GM21528 (cell line): ENCODE measurements at regions not wholly inside any gene's neighbourhood (a gene's known extent, or its start where the extent isn't known, plus 50 kb on each side); places are given as distances from the start of the nearest gene placed in this dataset.
"Not testable (repeated sequence)": the region's sequence is repeated elsewhere in the genome, so short reads cannot be mapped to it uniquely, and the experiment has no call there.

Experiments
- ATAC-seq: cut with Tn5 transposase; IDR thresholded peaks from one replicate; pipeline ENCODE4 v1.9.1; 2021; ENCODE audit warnings: mild to moderate bottlenecking, moderate library complexity; ENCODE audit not compliant: unreplicated experiment, low FRiP score

GRCh38 chr3:110704332-110704731 is 367.3 kb upstream of the NECTIN3 start:
- ATAC-seq, result not testable (repeated sequence)

GRCh38 chr3:110708156-110708555 is 363.5 kb upstream of the NECTIN3 start:
- no peak for ATAC-seq

GRCh38 chr3:110710156-110710555 is 361.5 kb upstream of the NECTIN3 start:
- ATAC-seq, result no peak

GRCh38 chr3:110710603-110711002 is 361.0 kb upstream of the NECTIN3 start:
- no peak for ATAC-seq

GRCh38 chr3:110711130-110711832 is 360.3 kb upstream of the NECTIN3 start:
- ATAC-seq, result no peak

GRCh38 chr3:110711851-110712516 is 359.6 kb upstream of the NECTIN3 start:
- ATAC-seq, result no peak

GRCh38 chr3:110727056-110727455 is 344.6 kb upstream of the NECTIN3 start:
- no peak for ATAC-seq

DNA sequence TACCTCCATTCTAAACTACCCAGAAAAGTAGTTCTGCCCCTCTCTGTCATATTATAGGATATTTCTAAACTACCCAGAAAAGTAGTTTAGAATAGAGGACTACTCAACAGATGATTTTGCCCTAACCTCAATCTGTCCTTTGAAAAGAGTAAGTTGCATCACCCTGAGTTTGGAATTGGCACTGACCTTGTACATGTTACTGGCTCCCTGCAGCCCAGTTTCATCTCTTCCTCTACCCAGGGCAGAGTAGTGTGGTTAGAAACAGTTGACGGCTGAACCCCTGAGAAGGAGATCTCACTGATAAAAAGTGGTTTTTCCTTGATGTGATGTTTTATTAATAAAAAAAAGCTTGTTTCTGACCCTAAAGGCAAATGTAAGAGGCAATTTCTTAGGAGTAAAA is 340.5 kb upstream of the NECTIN3 start:
- no peak for ATAC-seq

DNA sequence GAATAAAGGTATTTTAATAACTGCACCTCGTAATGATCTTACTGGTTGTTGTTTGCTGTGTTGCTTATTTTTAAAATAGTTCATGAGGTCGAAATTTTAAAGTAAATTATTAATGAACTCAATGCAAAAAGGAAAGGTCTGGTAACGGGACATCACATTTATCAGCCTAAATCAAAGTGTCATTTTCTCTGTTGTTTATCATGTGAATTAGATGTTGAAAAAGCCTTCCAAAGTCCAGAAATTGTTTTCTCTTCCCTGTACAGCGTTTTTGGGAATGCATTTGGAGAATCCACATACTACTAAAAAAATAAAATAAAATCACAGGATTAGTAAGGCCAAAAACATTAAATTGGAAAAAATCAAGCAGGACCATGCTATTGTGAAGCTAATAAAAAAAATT is 339.2 kb upstream of the NECTIN3 start:
- ATAC-seq, result no peak

GRCh38 chr3:110733045-110733444 is 338.6 kb upstream of the NECTIN3 start:
- no peak for ATAC-seq

DNA sequence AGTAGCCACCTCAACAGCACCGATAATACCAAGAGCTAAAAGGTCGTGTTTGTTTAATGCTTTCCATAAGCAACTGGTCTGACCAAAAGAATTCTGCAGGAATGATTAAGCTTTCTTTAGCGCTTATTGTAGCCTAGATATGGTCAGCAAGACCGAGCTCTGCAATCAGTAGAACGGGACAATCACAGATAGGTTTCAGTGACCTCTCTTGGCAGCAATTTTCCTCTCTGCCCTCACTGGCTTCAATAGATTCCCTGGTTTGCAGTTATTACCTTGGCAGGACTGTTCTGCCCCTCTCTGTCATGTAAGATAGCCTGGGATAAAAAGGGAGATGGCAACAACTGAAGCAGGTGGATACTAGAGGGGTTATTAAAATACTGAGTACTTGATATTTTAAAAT is 337.1 kb upstream of the NECTIN3 start:
- ATAC-seq, result no peak

DNA sequence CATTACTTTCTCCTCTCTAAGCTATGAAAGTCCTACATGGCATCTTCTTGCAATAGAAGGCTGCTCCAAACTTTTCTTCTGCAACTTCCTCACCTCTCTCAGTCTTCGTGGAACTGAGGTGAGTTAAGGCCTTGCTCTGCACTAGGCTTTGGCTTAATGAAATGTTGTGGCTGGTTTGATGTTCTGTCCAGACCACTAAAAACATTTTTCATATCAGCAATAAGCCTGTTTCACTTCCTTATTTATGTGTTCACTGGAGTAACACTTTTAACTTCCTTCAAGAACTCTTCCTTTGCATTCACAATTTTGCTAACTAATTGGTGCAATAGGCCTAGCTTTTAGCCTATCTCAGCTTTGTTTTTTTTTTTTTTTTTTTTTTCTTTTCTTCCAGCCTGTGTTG is 335.3 kb upstream of the NECTIN3 start:
- peak; percentile 88 for ATAC-seq

DNA sequence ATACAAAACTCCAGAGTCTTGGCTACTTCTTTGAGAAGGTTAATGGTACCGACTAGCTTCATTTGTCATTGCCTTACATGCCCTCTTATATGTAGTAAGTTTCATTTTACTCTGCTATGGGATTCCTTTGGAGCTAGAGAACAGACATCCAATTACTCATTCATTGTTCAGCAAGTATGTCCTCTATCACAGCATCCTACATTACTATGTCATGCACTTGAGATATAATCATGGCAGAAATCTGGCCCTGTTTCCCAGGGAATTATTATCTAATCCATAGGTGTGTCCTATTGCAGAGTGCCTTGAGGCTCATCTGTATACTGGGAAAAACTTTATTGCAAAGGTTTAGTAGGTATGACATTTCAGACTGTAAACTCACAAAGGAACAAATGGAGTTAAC is 333.1 kb upstream of the NECTIN3 start:
- no peak for ATAC-seq

- ATAC-seq, result no peak
These were observed 329.7 kb upstream of the NECTIN3 start for GRCh38 chr3:110741891-110742290.

GRCh38 chr3:110743202-110743601 is 328.4 kb upstream of the NECTIN3 start:
- peak; percentile 61 for ATAC-seq

DNA sequence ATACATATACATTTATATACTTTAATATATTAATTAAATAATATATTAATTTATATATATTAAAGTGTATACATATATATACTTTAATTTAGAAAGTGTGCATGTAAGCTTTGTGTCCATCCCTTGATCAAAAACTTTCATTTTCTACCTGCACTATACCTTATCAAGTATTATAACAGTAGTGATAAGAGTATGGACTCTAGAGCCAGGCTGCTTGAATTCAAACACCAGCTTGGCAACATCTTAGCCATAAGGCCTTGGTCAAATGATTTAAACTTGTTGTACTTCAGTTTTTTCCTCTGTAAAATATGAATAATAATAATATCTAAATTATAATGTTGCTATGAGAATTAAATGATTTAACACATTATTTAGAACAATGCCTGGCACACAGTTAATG is 327.6 kb upstream of the NECTIN3 start:
- ATAC-seq, result no peak

- ATAC-seq, result no peak
These were observed 326.9 kb upstream of the NECTIN3 start for GRCh38 chr3:110744723-110745122.

- no peak for ATAC-seq
These were observed 322.6 kb upstream of the NECTIN3 start for GRCh38 chr3:110749006-110749405.

- no peak for ATAC-seq
These were observed 321.4 kb upstream of the NECTIN3 start for GRCh38 chr3:110750201-110750600.

- ATAC-seq, result no peak
These were observed 319.3 kb upstream of the NECTIN3 start for GRCh38 chr3:110752307-110752706.

- ATAC-seq, result no peak
These were observed 318.1 kb upstream of the NECTIN3 start for GRCh38 chr3:110753516-110753915.

DNA sequence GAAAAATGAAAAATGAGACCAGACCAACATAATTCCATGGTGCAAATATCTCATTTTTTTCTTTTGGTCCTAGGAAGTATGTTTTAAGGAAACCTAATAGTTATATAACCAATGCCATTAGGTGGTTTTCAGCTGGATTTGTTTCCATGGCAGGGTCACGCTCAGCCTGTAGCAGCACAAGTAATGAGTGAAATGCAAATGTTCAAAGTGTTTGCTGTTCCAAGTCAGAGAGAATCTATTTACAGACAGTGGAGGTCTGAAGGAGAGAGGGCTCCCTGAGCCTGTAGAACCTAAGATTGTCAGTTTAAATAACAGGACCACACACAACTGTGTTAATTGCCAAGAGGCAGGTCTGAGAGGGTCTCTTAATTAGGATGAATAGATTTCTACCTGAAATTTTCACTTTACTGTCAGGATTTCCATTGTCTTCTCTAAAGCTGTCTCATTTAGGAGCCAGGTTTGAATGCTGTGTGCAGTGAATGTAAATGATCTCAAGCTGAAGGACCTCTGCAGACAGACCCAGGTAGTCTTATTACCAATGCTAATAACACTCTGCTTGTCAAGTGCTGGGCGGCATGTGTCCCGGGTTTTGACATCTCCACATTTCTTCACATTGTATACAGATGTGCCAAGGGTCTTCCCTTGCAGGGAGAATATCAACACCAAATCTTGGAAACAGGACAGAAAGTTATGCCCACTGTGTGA is 317.3 kb upstream of the NECTIN3 start:
- no peak for ATAC-seq
